Stomach (tissue), 8 donors: ENCODE measurements at regions not wholly inside any gene's neighbourhood (a gene's known extent, or its start where the extent isn't known, plus 50 kb on each side); places are given as distances from the start of the nearest gene placed in this dataset.

Source experiments
- DNase-seq, 2 donors: peaks; one replicate each; pipeline versions ENCODE4 v3.0.0 to v3.0.0-alpha.2; 2013 to 2019
- H3K27ac ChIP-seq, 5 donors: fragments of 200-600 bp in 4 of 5; sonication (generic) in 4 of 5; one replicate each; pipeline ENCODE4 v1.5.1; 2013 to 2019; ENCODE audit warnings: mild to moderate bottlenecking in 1 of 5, moderate library complexity in 1 of 5
- H3K27me3 ChIP-seq, 3 donors: fragments of 200-600 bp; sonication (generic); one replicate each; pipeline ENCODE4 v1.5.1; 2017 to 2019; ENCODE audit warnings: mixed run types in 1 of 3
- H3K36me3 ChIP-seq, 4 donors: fragments of 200-600 bp; sonication (generic); 1 replicate in 3 of 4; 2 replicates in 1 of 4; pipeline ENCODE4 v1.5.1; 2016 to 2019
- H3K4me1 ChIP-seq, 4 donors: fragments of 200-600 bp; sonication (generic); one replicate each; pipeline ENCODE4 v1.5.1; 2016 to 2019
- H3K4me3 ChIP-seq, 4 donors: fragments of 200-600 bp; sonication (generic) in 3 of 4; one replicate each; pipeline ENCODE4 v1.5.1; 2016 to 2019; ENCODE audit warnings: mild to moderate bottlenecking in 1 of 4
- H3K9me3 ChIP-seq, 4 donors: fragments of 200-600 bp; sonication (generic); one replicate each; pipeline ENCODE4 v1.5.1; 2016 to 2019
- CTCF ChIP-seq, 7 experiments: fragments of 450-650 bp in 4 of 7; fragments of 200-600 bp in 3 of 7; sonication (generic) in 3 of 7; IDR thresholded peaks; one replicate each; pipeline ENCODE4 v1.5.1; 2016 to 2019; ENCODE audit warnings: antibody characterized with exemption in 7 of 7, control low read depth in 2 of 7, mild to moderate bottlenecking in 1 of 7
- EP300 ChIP-seq: sonication (generic); formaldehyde crosslinking; IDR thresholded peaks from one replicate; pipeline ENCODE4 v1.6.1; 2017; ENCODE audit warnings: antibody characterized with exemption
- POLR2A ChIP-seq, 4 donors: fragments of 450-650 bp; IDR thresholded peaks; one replicate each; pipeline ENCODE4 v1.6.1; 2016; ENCODE audit warnings: antibody characterized with exemption in 4 of 4, control low read depth in 2 of 4, mild to moderate bottlenecking in 1 of 4, moderate library complexity in 1 of 4
- POLR2AphosphoS5 ChIP-seq, 3 donors: sonication (generic); formaldehyde crosslinking; IDR thresholded peaks; one replicate each; pipeline ENCODE4 v1.6.1; 2016; ENCODE audit warnings: antibody characterized with exemption in 3 of 3
- WGBS, 5 donors: extraction: QIAGEN DNeasy Blood & Tissue Kit in 3 of 5; methylation state at CpG; one replicate each; pipeline versions ENCODE4 v1.1.5 to v1.1.7; 2013 to 2018; 5-methylcytosine and 5-hydroxymethylcytosine counted together
- intact Hi-C: fragments of 100-400 bp; cut with DNase I; formaldehyde crosslinking; loops from one replicate; pipeline ENCODE4 v1.15.1; 2023; ENCODE audit warnings: low total_unique reads
- donor health status: healthy with polysubstance abuse.
- donor health status: Bipolar disorder and iron deficiency.
- donor health status: healthy.

GRCh38 chr3:146382386-146382785, 87.0 kb downstream of the PLSCR2 start:
- TF ChIP-seq POLR2AphosphoS5 (IDR thresholded peaks at IDR 0.05), result no peak
- no peak for TF ChIP-seq POLR2A (IDR thresholded peaks at IDR 0.05)
- no peak for TF ChIP-seq CTCF (IDR thresholded peaks at IDR 0.05)
- TF ChIP-seq EP300, result no peak
- Histone ChIP-seq H3K4me3 (no peak overlapping the region), H3K4me1 (no peaks in the 10 kb centered on the region), H3K9me3 (no peaks in the 10 kb centered on the region), H3K27me3 (no peaks in the 10 kb centered on the region), H3K36me3 (no peaks in the 10 kb centered on the region), H3K27ac (no peak overlapping the region)
- peak in 1 of 2 donors; percentile 17 for DNase-seq
- 89 to 100% (median 97%) methylated on average over 1 of the region's 1 CpG for WGBS, 5 donors
- intact Hi-C loops, result no loop called here

- no peaks in the 10 kb centered on the region for H3K9me3 ChIP-seq
- no peak for TF ChIP-seq POLR2A (IDR thresholded peaks at IDR 0.05)
- TF ChIP-seq CTCF (IDR thresholded peaks at IDR 0.05), result no peak
- no peak for TF ChIP-seq EP300
- no peak for TF ChIP-seq POLR2AphosphoS5 (IDR thresholded peaks at IDR 0.05)
- WGBS, 5 donors, result 26 to 43% (median 35%) methylated on average over 2 of the region's 2 CpGs
- H3K4me1 ChIP-seq, result no peaks in the 10 kb centered on the region
- H3K4me3 ChIP-seq, result no peak overlapping the region
- no peak for DNase-seq
- intact Hi-C loops, result no loop called here
- no peaks in the 10 kb centered on the region for H3K27me3 ChIP-seq
- no peak overlapping the region for H3K27ac ChIP-seq
- no peaks in the 10 kb centered on the region for H3K36me3 ChIP-seq
Observed at GRCh38 chr3:146380046-146380445, 89.3 kb downstream of the PLSCR2 start.

- no peaks in the 10 kb centered on the region for H3K27me3 ChIP-seq
- WGBS, 5 donors, result 75 to 90% (median 87%) methylated on average over 3 of the region's 3 CpGs
- H3K9me3 ChIP-seq, result peaks cover 0 to 17% (median 5%) of the 10 kb centered on the region in 4 donors
- H3K36me3 ChIP-seq, result no peaks in the 10 kb centered on the region
- no peaks in the 10 kb centered on the region for H3K4me1 ChIP-seq
- no peak overlapping the region for H3K4me3 ChIP-seq
- no peak overlapping the region for H3K27ac ChIP-seq
- TF ChIP-seq POLR2A (IDR thresholded peaks at IDR 0.05) (no peak), EP300 (no peak), POLR2AphosphoS5 (IDR thresholded peaks at IDR 0.05) (no peak), CTCF (IDR thresholded peaks at IDR 0.05) (no peak)
- intact Hi-C loops, result no loop called here
- DNase-seq, result peak in 1 of 2 donors; percentile 32
Observed at GRCh38 chr3:146375219-146375618, 94.1 kb downstream of the PLSCR2 start.

GRCh38 chr3:146374146-146374545, 95.2 kb downstream of the PLSCR2 start:
- TF ChIP-seq POLR2AphosphoS5 (IDR thresholded peaks at IDR 0.05) (no peak), EP300 (no peak), CTCF (IDR thresholded peaks at IDR 0.05) (no peak), POLR2A (IDR thresholded peaks at IDR 0.05) (no peak)
- H3K4me1 ChIP-seq, result no peaks in the 10 kb centered on the region
- no peaks in the 10 kb centered on the region for H3K27me3 ChIP-seq
- intact Hi-C loops, result no loop called here
- peak in 1 of 2 donors; percentile 12 for DNase-seq
- H3K9me3 ChIP-seq, result peaks cover 0 to 17% (median 5%) of the 10 kb centered on the region in 4 donors
- WGBS, 5 donors, result 52 to 69% (median 56%) methylated on average over 2 of the region's 2 CpGs
- no peak overlapping the region for H3K4me3 ChIP-seq
- H3K36me3 ChIP-seq, result no peaks in the 10 kb centered on the region
- H3K27ac ChIP-seq, result no peak overlapping the region
